ENCODE measurements at regions not wholly inside any gene's neighbourhood (a gene's known extent, or its start where the extent isn't known, plus 50 kb on each side); places are given as distances from the start of the nearest gene placed in this dataset.

DNA sequence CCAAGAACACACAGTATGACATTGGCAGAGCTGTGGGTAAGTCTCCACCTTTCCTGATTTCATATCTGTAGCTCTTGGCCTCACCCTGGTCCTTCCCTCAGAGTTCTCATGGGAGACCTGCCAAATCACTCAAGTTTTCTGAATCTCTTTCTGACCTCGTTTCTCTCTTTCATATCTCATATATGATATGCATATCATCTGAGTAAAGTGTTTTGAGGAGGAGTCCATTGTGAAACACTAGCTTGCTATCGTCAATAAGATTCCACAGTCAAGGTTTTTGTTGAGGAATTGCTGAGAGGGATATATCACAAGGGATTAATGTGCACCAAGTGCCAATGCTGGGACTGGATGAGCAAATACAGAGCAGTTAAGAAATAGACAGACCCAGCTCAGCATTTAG is 739.2 kb downstream of the BRINP1 start:
- no peak for TF ChIP-seq EZH2 (IDR thresholded peaks at IDR 0.05; ENCODE audit: low read length, missing control alignments)
- TF ChIP-seq, protein P1, sequence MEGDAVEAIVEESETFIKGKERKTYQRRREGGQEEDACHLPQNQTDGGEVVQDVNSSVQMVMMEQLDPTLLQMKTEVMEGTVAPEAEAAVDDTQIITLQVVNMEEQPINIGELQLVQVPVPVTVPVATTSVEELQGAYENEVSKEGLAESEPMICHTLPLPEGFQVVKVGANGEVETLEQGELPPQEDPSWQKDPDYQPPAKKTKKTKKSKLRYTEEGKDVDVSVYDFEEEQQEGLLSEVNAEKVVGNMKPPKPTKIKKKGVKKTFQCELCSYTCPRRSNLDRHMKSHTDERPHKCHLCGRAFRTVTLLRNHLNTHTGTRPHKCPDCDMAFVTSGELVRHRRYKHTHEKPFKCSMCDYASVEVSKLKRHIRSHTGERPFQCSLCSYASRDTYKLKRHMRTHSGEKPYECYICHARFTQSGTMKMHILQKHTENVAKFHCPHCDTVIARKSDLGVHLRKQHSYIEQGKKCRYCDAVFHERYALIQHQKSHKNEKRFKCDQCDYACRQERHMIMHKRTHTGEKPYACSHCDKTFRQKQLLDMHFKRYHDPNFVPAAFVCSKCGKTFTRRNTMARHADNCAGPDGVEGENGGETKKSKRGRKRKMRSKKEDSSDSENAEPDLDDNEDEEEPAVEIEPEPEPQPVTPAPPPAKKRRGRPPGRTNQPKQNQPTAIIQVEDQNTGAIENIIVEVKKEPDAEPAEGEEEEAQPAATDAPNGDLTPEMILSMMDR (conservative IDR thresholded peaks at IDR 0.05 in 1 of 2, IDR thresholded peaks at IDR 0.05 in 1 of 2; ENCODE audit: low read depth in 1 of 2, low read length in 2 of 2), result no peak
